ENCODE measurements at regions not wholly inside any gene's neighbourhood (a gene's known extent, or its start where the extent isn't known, plus 50 kb on each side); places are given as distances from the start of the nearest gene placed in this dataset.

DNA sequence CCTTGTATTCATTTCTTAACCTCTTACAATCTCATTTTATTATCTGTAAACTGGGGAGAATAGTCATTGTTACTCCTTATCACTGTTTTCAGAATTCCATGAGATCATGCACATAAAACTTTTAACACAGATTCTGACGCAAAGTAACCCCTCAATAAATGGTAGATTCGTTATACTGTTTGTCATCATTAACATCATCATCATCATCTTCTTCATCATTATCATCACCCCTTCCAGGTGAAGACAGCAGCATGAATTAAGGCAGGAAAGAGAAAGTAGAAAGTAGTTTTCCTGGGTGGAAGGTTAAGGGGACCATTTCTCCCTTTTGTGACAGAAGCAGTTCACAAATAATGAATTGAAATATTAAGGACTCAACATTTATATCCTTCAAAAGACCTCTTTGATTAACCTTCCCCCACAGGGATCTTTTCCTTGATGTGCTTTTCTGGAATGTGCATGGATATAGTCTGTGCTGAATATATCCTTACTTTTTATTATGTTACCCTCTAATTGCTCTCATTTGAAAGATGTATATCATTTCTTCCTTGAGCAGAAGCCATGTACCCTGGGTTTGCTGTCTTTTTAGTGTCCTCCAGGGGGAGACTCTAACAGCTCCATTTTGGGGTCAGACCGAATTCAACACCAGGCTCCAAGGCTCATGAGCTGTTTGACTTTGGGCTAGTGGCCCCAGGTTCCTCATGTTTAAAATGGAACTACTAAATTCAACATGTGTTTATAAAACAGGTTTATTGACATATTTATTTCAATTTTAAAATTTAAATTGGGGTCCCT lies 1029.9 kb upstream of the WWC1 start:
- TF ChIP-seq, protein P1, sequence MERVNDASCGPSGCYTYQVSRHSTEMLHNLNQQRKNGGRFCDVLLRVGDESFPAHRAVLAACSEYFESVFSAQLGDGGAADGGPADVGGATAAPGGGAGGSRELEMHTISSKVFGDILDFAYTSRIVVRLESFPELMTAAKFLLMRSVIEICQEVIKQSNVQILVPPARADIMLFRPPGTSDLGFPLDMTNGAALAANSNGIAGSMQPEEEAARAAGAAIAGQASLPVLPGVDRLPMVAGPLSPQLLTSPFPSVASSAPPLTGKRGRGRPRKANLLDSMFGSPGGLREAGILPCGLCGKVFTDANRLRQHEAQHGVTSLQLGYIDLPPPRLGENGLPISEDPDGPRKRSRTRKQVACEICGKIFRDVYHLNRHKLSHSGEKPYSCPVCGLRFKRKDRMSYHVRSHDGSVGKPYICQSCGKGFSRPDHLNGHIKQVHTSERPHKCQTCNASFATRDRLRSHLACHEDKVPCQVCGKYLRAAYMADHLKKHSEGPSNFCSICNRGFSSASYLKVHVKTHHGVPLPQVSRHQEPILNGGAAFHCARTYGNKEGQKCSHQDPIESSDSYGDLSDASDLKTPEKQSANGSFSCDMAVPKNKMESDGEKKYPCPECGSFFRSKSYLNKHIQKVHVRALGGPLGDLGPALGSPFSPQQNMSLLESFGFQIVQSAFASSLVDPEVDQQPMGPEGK (CRISPR knock-in tag; IDR thresholded peaks at IDR 0.05; ENCODE audit: borderline replicate concordance): no peak
- TF ChIP-seq ZNF70 (CRISPR knock-in tag; IDR thresholded peaks at IDR 0.05) (no peak), GLIS3 (CRISPR knock-in tag; IDR thresholded peaks at IDR 0.05) (no peak), ESRRG (CRISPR knock-in tag; IDR thresholded peaks at IDR 0.05) (no peak), ZFP30 (CRISPR knock-in tag; IDR thresholded peaks at IDR 0.05) (no peak), RARB (CRISPR knock-in tag; IDR thresholded peaks at IDR 0.05) (no peak)
- TF ChIP-seq, protein P2, sequence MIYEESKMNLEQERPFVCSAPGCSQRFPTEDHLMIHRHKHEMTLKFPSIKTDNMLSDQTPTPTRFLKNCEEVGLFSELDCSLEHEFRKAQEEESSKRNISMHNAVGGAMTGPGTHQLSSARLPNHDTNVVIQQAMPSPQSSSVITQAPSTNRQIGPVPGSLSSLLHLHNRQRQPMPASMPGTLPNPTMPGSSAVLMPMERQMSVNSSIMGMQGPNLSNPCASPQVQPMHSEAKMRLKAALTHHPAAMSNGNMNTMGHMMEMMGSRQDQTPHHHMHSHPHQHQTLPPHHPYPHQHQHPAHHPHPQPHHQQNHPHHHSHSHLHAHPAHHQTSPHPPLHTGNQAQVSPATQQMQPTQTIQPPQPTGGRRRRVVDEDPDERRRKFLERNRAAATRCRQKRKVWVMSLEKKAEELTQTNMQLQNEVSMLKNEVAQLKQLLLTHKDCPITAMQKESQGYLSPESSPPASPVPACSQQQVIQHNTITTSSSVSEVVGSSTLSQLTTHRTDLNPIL (CRISPR knock-in tag; IDR thresholded peaks at IDR 0.05; ENCODE audit: low read depth): no peak

Measured in SK-N-SH treated with all-trans-retinoic acid at 6 μM for 48 hours (cell line).